BJ (cell line): ENCODE measurements at regions not wholly inside any gene's neighbourhood (a gene's known extent, or its start where the extent isn't known, plus 50 kb on each side); places are given as distances from the start of the nearest gene placed in this dataset.
"Not testable (repeated sequence)": the region's sequence is repeated elsewhere in the genome, so short reads cannot be mapped to it uniquely, and the experiment has no call there.

Experiments used
- CTCF ChIA-PET: fragments of 350-600 bp; formaldehyde crosslinking; extraction: SDS; loops from one replicate; lab custom pipeline; 2021; ENCODE audit warnings: antibody characterized with exemption, inconsistent platforms; lab: Yijun Ruan, JAX
- POLR2A ChIA-PET: fragments of 300-600 bp; sonication (Branson Sonifier 250); formaldehyde crosslinking; extraction: SDS; loops from one replicate; lab custom pipeline; 2021; ENCODE audit warnings: antibody characterized with exemption; lab: Charles Lee
- DNase-seq: peaks from one replicate; pipeline ENCODE4 v3.0.0-alpha.2; 2011; ENCODE audit warnings: low read depth
- H3K27me3 ChIP-seq: 2 replicates; pipeline ENCODE4 v1.6.0; 2011; ENCODE audit warnings: low read length; ENCODE audit not compliant: control insufficient read depth, insufficient read depth
- H3K36me3 ChIP-seq: 2 replicates; pipeline ENCODE4 v1.5.1; 2011; ENCODE audit warnings: low read length; ENCODE audit not compliant: control insufficient read depth, insufficient read depth
- H3K4me3 ChIP-seq: 2 replicates; pipeline ENCODE4 v1.5.1; 2011; ENCODE audit warnings: low read depth, mild to moderate bottlenecking, control low read depth, low read length
- CTCF ChIP-seq: IDR thresholded peaks from 2 replicates; pipeline ENCODE4 v1.5.1; 2011; ENCODE audit warnings: low read depth, mild to moderate bottlenecking, control low read depth, inconsistent platforms, low read length, moderate library complexity; ENCODE audit not compliant: insufficient read depth

- ChIA-PET POLR2A (no interaction called here), CTCF (no interaction called here)
- H3K4me3 ChIP-seq, result no peak overlapping the region
- TF ChIP-seq CTCF, result no peak
- no peaks in the 10 kb centered on the region for H3K36me3 ChIP-seq
- DNase-seq, result no peak
- no peaks in the 10 kb centered on the region for H3K27me3 ChIP-seq
These were observed 97.1 kb upstream of the USP9X start for GRCh38 chrX:40988100-40988499.

DNA sequence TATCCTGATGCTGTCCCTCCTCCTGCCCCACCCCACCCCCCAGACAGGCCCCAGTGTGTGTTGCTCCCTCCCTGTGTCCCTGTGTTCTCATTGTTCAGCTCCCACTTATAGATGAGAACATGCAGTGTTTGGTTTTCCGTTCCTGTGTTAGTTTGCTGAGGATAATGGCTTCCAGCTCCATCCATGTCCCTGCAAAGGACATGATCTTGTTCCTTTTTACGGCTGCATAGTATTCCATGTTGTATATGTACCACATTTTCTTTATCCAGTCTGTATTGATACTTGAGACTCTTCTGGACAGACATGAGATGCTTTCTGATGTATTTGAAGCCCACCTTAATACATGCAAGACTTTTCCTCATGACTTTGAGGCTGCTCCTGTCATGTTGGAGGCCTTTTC, 91.8 kb upstream of the USP9X start:
- H3K4me3 ChIP-seq, POLR2A ChIA-PET, CTCF ChIA-PET, H3K36me3 ChIP-seq, H3K27me3 ChIP-seq, DNase-seq: not testable (repeated sequence)

- TF ChIP-seq CTCF, result no peak
- no peaks in the 10 kb centered on the region for H3K27me3 ChIP-seq
- no peak for DNase-seq
- POLR2A ChIA-PET, result interaction anchor here (0.9 kb wide), 1 partner anchor 14 kb away, joined by 8 read pairs; no protein-coding TSS in a partner anchor
- no peaks in the 10 kb centered on the region for H3K36me3 ChIP-seq
- CTCF ChIA-PET, result interaction anchor here (0.6 to 1.1 kb wide), 2 partner anchors 12 to 226 kb away, joined by 3 to 5 read pairs; no protein-coding TSS in a partner anchor
- no peak overlapping the region for H3K4me3 ChIP-seq
These were observed 88.2 kb upstream of the USP9X start for GRCh38 chrX:40996886-40997530.

- ChIA-PET POLR2A (no interaction called here), CTCF (no interaction called here)
- Histone ChIP-seq H3K36me3 (no peaks in the 10 kb centered on the region), H3K4me3 (no peak overlapping the region), H3K27me3 (no peaks in the 10 kb centered on the region)
- DNase-seq, result no peak
- no peak for TF ChIP-seq CTCF
These were observed 87.1 kb upstream of the USP9X start for GRCh38 chrX:40998123-40998522.

DNA sequence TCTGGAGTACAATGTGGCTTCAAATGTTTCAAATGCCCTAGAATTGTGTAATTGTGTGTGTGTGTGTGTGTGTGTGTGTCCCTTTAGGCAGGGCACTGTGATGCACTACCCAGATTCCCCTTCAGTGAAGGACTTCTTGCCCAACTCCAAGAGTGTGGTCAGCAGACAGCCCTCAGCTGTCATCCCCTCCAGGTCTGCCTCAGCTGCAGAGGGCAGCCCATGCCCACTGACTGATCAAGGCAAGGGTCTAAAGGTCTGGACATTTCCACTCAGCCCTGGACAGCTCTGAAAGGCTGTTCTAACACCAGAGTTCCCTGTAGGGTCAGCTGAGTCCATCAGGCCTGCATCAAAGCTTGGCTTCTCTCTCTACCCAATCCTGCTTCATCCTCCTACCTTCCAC, 83.9 kb upstream of the USP9X start:
- Histone ChIP-seq H3K36me3 (no peaks in the 10 kb centered on the region), H3K27me3 (no peaks in the 10 kb centered on the region), H3K4me3 (no peak overlapping the region)
- no peak for DNase-seq
- TF ChIP-seq CTCF, result no peak
- ChIA-PET POLR2A (no interaction called here), CTCF (interaction anchor here (0.7 kb wide), 1 partner anchor 354 kb away, joined by 3 read pairs; no protein-coding TSS in a partner anchor)

DNA sequence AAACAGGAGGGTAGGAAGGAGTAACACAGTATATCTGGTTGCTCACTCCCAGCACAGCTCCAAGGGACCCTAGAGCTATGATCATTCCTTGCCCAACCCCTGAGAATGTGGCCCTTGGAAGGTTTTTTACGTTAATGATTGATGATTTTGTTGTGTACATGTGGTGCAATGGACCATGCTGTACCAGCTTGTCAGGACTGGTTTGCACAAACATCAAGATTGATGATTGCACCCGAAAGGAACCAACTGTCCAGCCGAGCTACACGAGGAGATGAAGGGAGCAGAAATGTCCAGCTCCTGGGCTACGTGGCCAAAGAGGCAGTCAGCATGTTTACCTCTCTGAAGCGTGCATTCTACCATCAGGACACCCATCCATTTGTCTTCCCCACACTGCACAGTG, 83.2 kb upstream of the USP9X start:
- ChIA-PET CTCF (interaction anchor here (0.7 kb wide), 1 partner anchor 354 kb away, joined by 3 read pairs; no protein-coding TSS in a partner anchor), POLR2A (no interaction called here)
- no peak for TF ChIP-seq CTCF
- Histone ChIP-seq H3K4me3 (no peak overlapping the region), H3K27me3 (no peaks in the 10 kb centered on the region), H3K36me3 (no peaks in the 10 kb centered on the region)
- no peak for DNase-seq
